Osteoblast (primary cell): ENCODE measurements at regions not wholly inside any gene's neighbourhood (a gene's known extent, or its start where the extent isn't known, plus 50 kb on each side); places are given as distances from the start of the nearest gene placed in this dataset.

ENCODE experiments used
- DNase-seq: peaks from one replicate; pipeline ENCODE4 v3.0.0; 2011; ENCODE audit warnings: low spot score, mixed read lengths; ENCODE audit not compliant: insufficient read length; ENCODE audit errors: missing footprints
- H2AFZ ChIP-seq: 2 replicates; pipeline ENCODE4 v1.6.0; 2011; ENCODE audit warnings: mild to moderate bottlenecking, low read length
- H3K27ac ChIP-seq: 2 replicates; pipeline ENCODE4 v1.5.1; 2011; ENCODE audit warnings: mild to moderate bottlenecking, low read depth, low read length, moderate library complexity
- H3K27me3 ChIP-seq: 2 replicates; pipeline ENCODE4 v1.6.0; 2012; ENCODE audit warnings: mild to moderate bottlenecking, control low read depth, inconsistent platforms, low read length, moderate library complexity; ENCODE audit not compliant: insufficient read depth
- H3K36me3 ChIP-seq: 2 replicates; pipeline ENCODE4 v1.5.1; 2011; ENCODE audit warnings: mild to moderate bottlenecking, low read length, control low read depth, moderate library complexity; ENCODE audit not compliant: insufficient read depth
- H3K4me1 ChIP-seq: 2 replicates; pipeline ENCODE4 v1.5.1; 2011; ENCODE audit warnings: mild to moderate bottlenecking, low read length, control low read depth, moderate library complexity; ENCODE audit not compliant: insufficient read depth
- H3K4me2 ChIP-seq: 2 replicates; pipeline ENCODE4 v1.6.0; 2011; ENCODE audit warnings: mild to moderate bottlenecking, low read length; ENCODE audit not compliant: insufficient read depth
- H3K4me3 ChIP-seq: fragments of 200-600 bp; sonication (generic); 3 replicates; pipeline ENCODE4 v1.5.1; 2012; ENCODE audit warnings: mild to moderate bottlenecking, low read length, inconsistent platforms; ENCODE audit not compliant: insufficient read depth
- H3K79me2 ChIP-seq: 2 replicates; pipeline ENCODE4 v1.6.0; 2012; ENCODE audit warnings: mild to moderate bottlenecking, low read length, control low read depth, inconsistent platforms; ENCODE audit not compliant: insufficient read depth
- H3K9me3 ChIP-seq: 2 replicates; pipeline ENCODE4 v1.5.1; 2011; ENCODE audit warnings: low read depth, low read length, control low read depth
- H4K20me1 ChIP-seq: 2 replicates; pipeline ENCODE4 v1.6.0; 2012; ENCODE audit warnings: mild to moderate bottlenecking, low read length, control low read depth; ENCODE audit not compliant: insufficient read depth
- CTCF ChIP-seq: IDR thresholded peaks from 2 replicates; pipeline ENCODE4 v1.5.1; 2011; ENCODE audit warnings: mild to moderate bottlenecking, low read depth, low read length, moderate library complexity; ENCODE audit errors: extremely low read depth

- TF ChIP-seq CTCF = no peak
- Histone ChIP-seq H3K4me1 (no peaks in the 10 kb centered on the region), H3K27ac (no peak overlapping the region), H3K79me2 (no peaks in the 10 kb centered on the region), H3K4me3 (no peak overlapping the region), H3K4me2 (no peak overlapping the region), H3K36me3 (no peaks in the 10 kb centered on the region), H2AFZ (no peak overlapping the region), H3K9me3 (no peaks in the 10 kb centered on the region), H4K20me1 (no peaks in the 10 kb centered on the region), H3K27me3 (no peaks in the 10 kb centered on the region)
- no peak for DNase-seq
Observed at GRCh38 chr11:87849216-87849615, 326.0 kb downstream of the RAB38 start.

GRCh38 chr11:87840786-87841185, 334.5 kb downstream of the RAB38 start:
- Histone ChIP-seq H3K9me3 (no peaks in the 10 kb centered on the region), H3K4me1 (no peaks in the 10 kb centered on the region), H2AFZ (no peak overlapping the region), H3K79me2 (no peaks in the 10 kb centered on the region), H4K20me1 (no peaks in the 10 kb centered on the region), H3K4me2 (no peak overlapping the region), H3K4me3 (no peak overlapping the region), H3K36me3 (no peaks in the 10 kb centered on the region), H3K27me3 (no peaks in the 10 kb centered on the region), H3K27ac (no peak overlapping the region)
- TF ChIP-seq CTCF = no peak
- no peak for DNase-seq

- Histone ChIP-seq H3K4me1 (no peaks in the 10 kb centered on the region), H3K36me3 (no peaks in the 10 kb centered on the region), H3K27ac (no peak overlapping the region), H3K9me3 (no peaks in the 10 kb centered on the region), H3K4me3 (no peak overlapping the region), H4K20me1 (no peaks in the 10 kb centered on the region), H3K79me2 (no peaks in the 10 kb centered on the region), H2AFZ (no peak overlapping the region), H3K4me2 (no peak overlapping the region), H3K27me3 (no peaks in the 10 kb centered on the region)
- peak; percentile 3 for DNase-seq
- TF ChIP-seq CTCF = no peak
Observed at GRCh38 chr11:87832211-87832610, 343.0 kb downstream of the RAB38 start.

- TF ChIP-seq CTCF = no peak
- Histone ChIP-seq H3K36me3 (no peaks in the 10 kb centered on the region), H2AFZ (no peak overlapping the region), H4K20me1 (no peaks in the 10 kb centered on the region), H3K4me2 (no peak overlapping the region), H3K4me1 (no peaks in the 10 kb centered on the region), H3K4me3 (no peak overlapping the region), H3K9me3 (no peaks in the 10 kb centered on the region), H3K27me3 (no peaks in the 10 kb centered on the region), H3K79me2 (no peaks in the 10 kb centered on the region), H3K27ac (no peak overlapping the region)
- DNase-seq = peak; percentile 5
Observed at GRCh38 chr11:87820011-87820410, 355.2 kb downstream of the RAB38 start.
